Nephron (organoid): ENCODE measurements at regions not wholly inside any gene's neighbourhood (a gene's known extent, or its start where the extent isn't known, plus 50 kb on each side); places are given as distances from the start of the nearest gene placed in this dataset.
A peak's percentile ranks its signal among the peaks of the same experiment; 100 is the strongest.

Experiments used
- H3K27ac Mint-ChIP-seq, 3 experiments: 2 replicates each; pipeline ENCODE4 v1.8.0; 2020; ENCODE audit warnings: mixed read lengths in 3 of 3, mild to moderate bottlenecking in 2 of 3, moderate library complexity in 1 of 3
- H3K27me3 Mint-ChIP-seq: 2 replicates; pipeline ENCODE4 v1.8.0; 2021; ENCODE audit warnings: low read depth, mild to moderate bottlenecking, moderate library complexity, mixed read lengths
- H3K36me3 Mint-ChIP-seq: 2 replicates; pipeline ENCODE4 v1.8.0; 2020; ENCODE audit warnings: low read depth, mixed read lengths
- H3K4me1 Mint-ChIP-seq: 2 replicates; pipeline ENCODE4 v1.8.0; 2020; ENCODE audit warnings: mixed read lengths
- H3K4me3 Mint-ChIP-seq, 3 experiments: 2 replicates each; pipeline ENCODE4 v1.8.0; 2020; ENCODE audit warnings: mild to moderate bottlenecking in 3 of 3, mixed read lengths in 3 of 3, moderate library complexity in 2 of 3
- H3K9me3 Mint-ChIP-seq: 2 replicates; pipeline ENCODE4 v1.8.0; 2020; ENCODE audit warnings: mixed read lengths
- TF ChIP-seq, protein P1 (sequence below), 3 experiments: fragments of 200-600 bp; sonication (generic); IDR thresholded peaks; one replicate each; pipeline ENCODE4 v1.5.0; 2021; ENCODE audit warnings: antibody characterized with exemption in 3 of 3; ENCODE audit not compliant: unreplicated experiment in 3 of 3

DNA sequence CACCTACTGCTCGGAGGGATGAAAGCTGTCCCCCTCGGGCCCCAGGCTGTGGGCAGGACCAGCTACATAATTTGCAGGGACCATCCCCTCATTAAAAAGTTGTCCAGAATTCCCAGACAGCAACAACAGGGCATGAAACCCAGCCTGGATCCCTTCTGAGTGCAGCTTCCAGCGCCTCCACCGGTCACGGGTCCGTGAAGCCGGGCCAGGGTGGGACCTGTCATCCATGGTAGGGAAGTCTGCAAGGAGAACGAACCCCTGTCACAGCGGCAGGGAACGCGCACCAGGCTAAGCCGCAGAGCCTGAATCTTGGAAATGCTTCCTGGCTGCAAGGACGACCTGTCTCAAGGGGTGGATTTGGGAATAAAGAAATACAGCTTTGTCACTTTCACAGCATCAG, 214.2 kb downstream of the RBFOX3 start:
- Mint-ChIP-seq H3K36me3 (no peaks in the 10 kb centered on the region), H3K9me3 (no peaks in the 10 kb centered on the region), H3K4me1 (peaks cover 20% of the 10 kb centered on the region), H3K27me3 (peaks cover 89% of the 10 kb centered on the region), H3K4me3 (no peak overlapping the region), H3K27ac (no peak overlapping the region)
- TF ChIP-seq, protein P1, sequence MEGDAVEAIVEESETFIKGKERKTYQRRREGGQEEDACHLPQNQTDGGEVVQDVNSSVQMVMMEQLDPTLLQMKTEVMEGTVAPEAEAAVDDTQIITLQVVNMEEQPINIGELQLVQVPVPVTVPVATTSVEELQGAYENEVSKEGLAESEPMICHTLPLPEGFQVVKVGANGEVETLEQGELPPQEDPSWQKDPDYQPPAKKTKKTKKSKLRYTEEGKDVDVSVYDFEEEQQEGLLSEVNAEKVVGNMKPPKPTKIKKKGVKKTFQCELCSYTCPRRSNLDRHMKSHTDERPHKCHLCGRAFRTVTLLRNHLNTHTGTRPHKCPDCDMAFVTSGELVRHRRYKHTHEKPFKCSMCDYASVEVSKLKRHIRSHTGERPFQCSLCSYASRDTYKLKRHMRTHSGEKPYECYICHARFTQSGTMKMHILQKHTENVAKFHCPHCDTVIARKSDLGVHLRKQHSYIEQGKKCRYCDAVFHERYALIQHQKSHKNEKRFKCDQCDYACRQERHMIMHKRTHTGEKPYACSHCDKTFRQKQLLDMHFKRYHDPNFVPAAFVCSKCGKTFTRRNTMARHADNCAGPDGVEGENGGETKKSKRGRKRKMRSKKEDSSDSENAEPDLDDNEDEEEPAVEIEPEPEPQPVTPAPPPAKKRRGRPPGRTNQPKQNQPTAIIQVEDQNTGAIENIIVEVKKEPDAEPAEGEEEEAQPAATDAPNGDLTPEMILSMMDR (IDR thresholded peaks at IDR 0.05; ENCODE audit: unreplicated experiment in 3 of 3) = no peak

DNA sequence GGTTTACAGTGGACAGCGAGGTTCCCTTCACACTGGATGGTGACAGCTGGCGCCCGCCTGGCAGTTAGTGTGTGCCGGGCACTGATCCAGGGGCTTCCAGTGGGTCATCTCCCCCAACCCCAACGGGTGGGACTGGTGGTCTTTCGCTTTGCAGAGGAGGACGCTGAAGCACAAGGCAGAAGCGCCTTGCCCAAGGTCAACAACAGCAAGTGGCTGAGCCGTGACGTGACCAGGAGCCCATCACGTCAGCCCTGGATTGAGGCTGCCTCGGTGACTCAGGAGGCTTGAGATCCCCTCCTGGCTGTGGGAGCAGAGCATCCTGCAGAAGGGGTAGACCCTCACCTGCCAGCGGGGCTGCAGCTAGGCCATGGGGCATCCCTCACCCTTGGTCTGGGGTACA, 215.3 kb downstream of the RBFOX3 start:
- Mint-ChIP-seq H3K36me3 (no peaks in the 10 kb centered on the region), H3K4me1 (peaks cover 10% of the 10 kb centered on the region), H3K27me3 (peaks cover 89% of the 10 kb centered on the region), H3K4me3 (no peak overlapping the region), H3K9me3 (no peaks in the 10 kb centered on the region), H3K27ac (no peak overlapping the region)
- TF ChIP-seq, protein P1 (IDR thresholded peaks at IDR 0.05; ENCODE audit: unreplicated experiment in 3 of 3) = no peak

DNA sequence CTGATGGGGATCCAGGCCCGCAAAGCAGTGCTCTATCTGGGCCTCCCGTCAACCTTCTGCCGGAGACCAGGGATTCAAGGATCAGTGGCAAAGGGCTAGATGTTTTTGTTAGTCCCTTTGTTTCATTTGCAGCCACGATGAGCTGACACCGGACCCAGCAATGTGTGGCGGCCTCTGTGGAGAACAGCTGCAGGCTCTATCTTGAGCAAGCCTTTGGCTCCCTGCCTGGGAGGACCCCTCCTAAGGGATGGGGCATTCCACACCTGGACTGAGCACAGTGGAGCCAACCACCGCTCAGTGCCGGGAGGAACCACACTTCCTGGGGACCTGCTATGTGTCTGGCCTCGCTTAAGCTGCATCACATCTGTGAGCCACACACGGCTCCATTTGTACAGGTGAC, 215.8 kb downstream of the RBFOX3 start:
- no peak overlapping the region for H3K4me3 Mint-ChIP-seq
- peaks cover 6% of the 10 kb centered on the region for H3K4me1 Mint-ChIP-seq
- H3K36me3 Mint-ChIP-seq = no peaks in the 10 kb centered on the region
- peaks cover 89% of the 10 kb centered on the region for H3K27me3 Mint-ChIP-seq
- H3K9me3 Mint-ChIP-seq = no peaks in the 10 kb centered on the region
- TF ChIP-seq, protein P1 (IDR thresholded peaks at IDR 0.05; ENCODE audit: unreplicated experiment in 3 of 3) = no peak
- no peak overlapping the region for H3K27ac Mint-ChIP-seq

DNA sequence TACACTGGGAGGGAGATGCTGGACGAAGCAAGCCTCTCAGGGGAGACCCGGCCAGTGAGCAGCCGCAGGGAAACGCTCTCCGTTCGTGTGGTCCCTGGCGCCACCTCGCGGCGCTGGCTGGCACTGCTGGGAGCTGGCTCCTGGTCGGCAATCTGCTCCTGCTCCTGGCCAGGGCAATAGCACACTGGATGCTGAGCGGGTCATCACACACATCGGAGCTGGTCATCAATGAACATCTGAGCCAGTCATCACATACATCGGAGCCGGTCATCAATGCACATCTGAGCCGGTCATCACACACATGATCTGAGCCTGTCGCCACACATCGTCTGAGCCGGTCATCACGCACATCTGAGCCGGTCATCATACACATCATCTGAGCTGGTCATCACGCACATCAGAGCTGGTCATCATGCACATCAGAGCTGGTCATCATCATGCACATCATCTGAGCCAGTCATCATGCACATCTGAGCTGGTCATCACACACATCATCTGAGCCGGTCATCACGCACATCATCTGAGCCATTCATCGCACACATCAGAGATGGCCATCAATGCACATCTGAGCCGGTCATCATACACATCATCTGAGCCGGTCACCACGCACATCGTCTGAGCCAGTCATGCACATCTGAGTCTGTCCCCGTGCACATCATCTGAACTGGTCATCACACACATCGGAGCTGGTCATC, 217.3 kb downstream of the RBFOX3 start:
- H3K4me3 Mint-ChIP-seq = no peak overlapping the region

DNA sequence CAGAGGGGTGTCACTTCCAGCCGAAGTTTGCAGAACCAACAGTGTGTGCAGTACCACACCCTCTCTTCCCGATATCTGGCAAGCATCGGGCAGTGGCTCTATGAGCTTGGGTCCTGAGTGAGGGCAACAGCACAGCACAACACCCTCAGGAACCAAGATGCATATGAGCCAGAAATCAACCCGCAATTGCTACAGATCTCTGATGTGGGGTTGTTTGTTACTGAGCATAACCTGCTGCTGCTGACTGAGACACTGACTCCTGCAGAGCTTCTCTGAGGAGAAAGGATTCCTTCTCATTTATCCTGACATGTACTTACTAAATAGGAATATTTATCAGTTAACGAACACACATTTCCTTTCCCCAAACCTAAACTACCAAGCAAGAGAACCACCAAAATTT, 218.3 kb downstream of the RBFOX3 start:
- H3K4me3 Mint-ChIP-seq = no peak overlapping the region
- H3K27me3 Mint-ChIP-seq = peaks cover 88% of the 10 kb centered on the region
- H3K36me3 Mint-ChIP-seq = no peaks in the 10 kb centered on the region
- TF ChIP-seq, protein P1 (IDR thresholded peaks at IDR 0.05; ENCODE audit: unreplicated experiment in 3 of 3) = no peak
- H3K27ac Mint-ChIP-seq = no peak overlapping the region
- no peaks in the 10 kb centered on the region for H3K9me3 Mint-ChIP-seq
- peaks cover 14% of the 10 kb centered on the region for H3K4me1 Mint-ChIP-seq

More for the DNA sequence above, 217.3 kb downstream of the RBFOX3 start:
- TF ChIP-seq, protein P1 (IDR thresholded peaks at IDR 0.05; ENCODE audit: unreplicated experiment in 3 of 3) = peak; percentile 92 to 97 (median 95)
- H3K36me3 Mint-ChIP-seq = no peaks in the 10 kb centered on the region
- peaks cover 88% of the 10 kb centered on the region for H3K27me3 Mint-ChIP-seq
- H3K27ac Mint-ChIP-seq = no peak overlapping the region
- H3K9me3 Mint-ChIP-seq = no peaks in the 10 kb centered on the region
- peaks cover 14% of the 10 kb centered on the region for H3K4me1 Mint-ChIP-seq
